Astrocyte of the cerebellum (primary cell): ENCODE measurements at regions not wholly inside any gene's neighbourhood (a gene's known extent, or its start where the extent isn't known, plus 50 kb on each side); places are given as distances from the start of the nearest gene placed in this dataset.

Experiments used
- DNase-seq: peaks from one replicate; pipeline ENCODE4 v3.0.0-alpha.2; 2011; ENCODE audit warnings: low read depth
- H3K4me3 ChIP-seq: 2 replicates; pipeline ENCODE4 v1.5.1; 2011; ENCODE audit warnings: mild to moderate bottlenecking, low read depth, low read length, moderate library complexity
- in situ Hi-C: cut with HindIII; loops from 2 replicates; pipeline ENCODE4 v1.10.0; 2017; ENCODE audit warnings: low sequenced_read_pairs
- TF ChIP-seq, protein P1 (sequence below): IDR thresholded peaks from 2 replicates; pipeline ENCODE4 v1.5.1; 2012; ENCODE audit warnings: low read length, low read depth, moderate library complexity, mild to moderate bottlenecking; ENCODE audit errors: missing control alignments

DNA sequence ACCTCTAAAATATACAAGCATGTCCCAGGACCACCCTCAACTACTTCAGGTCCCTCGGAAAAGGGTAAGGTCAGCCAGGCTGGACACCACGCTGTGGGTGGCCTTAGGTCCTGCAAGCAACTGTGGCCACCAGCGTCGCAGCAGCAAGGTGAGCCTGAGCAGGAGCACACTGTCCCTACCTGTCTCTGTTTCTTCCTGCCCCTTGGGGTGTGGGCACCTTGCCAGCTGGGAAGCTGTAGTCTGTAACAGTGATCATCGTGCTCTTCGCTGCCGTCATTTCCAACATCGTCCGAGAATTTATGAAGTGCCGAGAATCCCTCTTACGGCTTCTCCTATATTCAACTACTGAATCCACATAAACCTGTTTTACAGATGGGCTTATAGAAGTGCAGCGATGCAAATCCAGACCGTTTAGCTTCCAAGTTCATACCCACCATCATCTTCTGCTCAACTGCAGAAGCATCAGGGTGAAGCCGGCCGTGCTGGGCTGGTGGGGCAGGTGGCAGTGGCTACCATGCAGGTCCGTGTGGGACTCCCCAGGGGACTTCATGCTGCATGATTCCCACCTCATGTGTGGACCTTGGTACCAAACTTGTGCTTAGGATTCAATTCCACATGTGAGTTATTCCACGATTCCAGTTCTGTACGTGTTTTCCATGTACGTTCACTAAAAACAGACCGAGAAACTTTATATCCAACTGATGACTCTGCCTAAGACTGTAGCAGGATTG, 361.3 kb upstream of the SFSWAP start:
- no peak overlapping the region for H3K4me3 ChIP-seq
- no peak for DNase-seq
- in situ Hi-C loops: loop anchor here (10.0 kb wide), 1 partner anchor 105 kb away; no protein-coding TSS in a partner anchor
- TF ChIP-seq, protein P1, sequence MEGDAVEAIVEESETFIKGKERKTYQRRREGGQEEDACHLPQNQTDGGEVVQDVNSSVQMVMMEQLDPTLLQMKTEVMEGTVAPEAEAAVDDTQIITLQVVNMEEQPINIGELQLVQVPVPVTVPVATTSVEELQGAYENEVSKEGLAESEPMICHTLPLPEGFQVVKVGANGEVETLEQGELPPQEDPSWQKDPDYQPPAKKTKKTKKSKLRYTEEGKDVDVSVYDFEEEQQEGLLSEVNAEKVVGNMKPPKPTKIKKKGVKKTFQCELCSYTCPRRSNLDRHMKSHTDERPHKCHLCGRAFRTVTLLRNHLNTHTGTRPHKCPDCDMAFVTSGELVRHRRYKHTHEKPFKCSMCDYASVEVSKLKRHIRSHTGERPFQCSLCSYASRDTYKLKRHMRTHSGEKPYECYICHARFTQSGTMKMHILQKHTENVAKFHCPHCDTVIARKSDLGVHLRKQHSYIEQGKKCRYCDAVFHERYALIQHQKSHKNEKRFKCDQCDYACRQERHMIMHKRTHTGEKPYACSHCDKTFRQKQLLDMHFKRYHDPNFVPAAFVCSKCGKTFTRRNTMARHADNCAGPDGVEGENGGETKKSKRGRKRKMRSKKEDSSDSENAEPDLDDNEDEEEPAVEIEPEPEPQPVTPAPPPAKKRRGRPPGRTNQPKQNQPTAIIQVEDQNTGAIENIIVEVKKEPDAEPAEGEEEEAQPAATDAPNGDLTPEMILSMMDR: no peak

DNA sequence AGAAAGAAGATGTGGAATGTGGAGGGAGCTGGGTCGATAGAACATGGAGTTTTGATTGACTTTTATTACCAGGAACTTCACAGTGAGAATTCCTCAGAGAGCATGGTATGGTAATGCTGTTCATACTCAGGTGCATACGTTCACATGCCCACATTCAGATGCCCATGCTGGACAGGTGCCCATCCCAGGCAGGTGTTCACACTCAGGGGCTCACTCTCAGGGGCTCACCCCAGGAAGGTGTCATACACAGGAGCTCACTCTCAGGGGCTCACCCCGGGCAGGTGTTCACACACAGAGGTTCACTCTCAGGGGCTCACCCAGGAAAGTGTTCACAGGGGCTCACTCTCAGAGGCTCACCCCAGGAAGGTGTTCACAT, 360.0 kb upstream of the SFSWAP start:
- TF ChIP-seq, protein P1: no peak
- no peak for DNase-seq
- H3K4me3 ChIP-seq: no peak overlapping the region
- in situ Hi-C loops: loop anchor here (10.0 kb wide), 1 partner anchor 106 kb away; no protein-coding TSS in a partner anchor

DNA sequence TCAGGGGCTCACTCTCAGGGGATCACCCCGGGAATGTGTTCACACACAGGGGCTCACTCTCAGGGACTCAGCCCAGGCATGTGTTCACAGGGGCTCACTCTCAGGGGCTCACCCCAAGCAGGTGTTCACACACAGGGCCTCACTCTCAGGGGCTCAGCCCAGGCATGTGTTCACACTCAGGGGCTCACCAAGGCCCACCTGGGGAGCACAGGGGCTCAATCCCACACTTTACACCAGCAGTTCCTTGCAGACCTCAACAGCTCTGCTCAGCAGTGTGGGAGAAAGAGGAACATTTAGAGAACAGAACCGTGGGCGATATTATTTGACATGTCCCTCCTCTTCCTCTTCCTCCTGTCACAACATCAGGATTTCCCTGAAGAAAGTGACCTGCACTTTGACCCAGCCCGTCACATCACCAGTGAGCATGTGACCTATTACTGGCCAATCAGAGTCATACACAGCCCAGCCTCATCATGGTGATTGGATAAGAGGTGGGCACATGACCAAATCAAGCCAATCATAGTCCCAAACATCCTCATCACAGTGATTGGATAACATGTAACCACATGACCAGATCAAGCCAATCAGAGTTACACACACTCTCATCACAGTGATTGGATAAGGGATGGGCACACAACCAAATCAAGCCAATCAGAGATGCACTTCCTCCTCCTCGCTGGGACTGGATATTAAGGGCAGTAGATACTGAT, 359.4 kb upstream of the SFSWAP start:
- TF ChIP-seq, protein P1: no peak
- in situ Hi-C loops: loop anchor here (10.0 kb wide), 1 partner anchor 107 kb away; no protein-coding TSS in a partner anchor
- no peak for DNase-seq
- H3K4me3 ChIP-seq: no peak overlapping the region

DNA sequence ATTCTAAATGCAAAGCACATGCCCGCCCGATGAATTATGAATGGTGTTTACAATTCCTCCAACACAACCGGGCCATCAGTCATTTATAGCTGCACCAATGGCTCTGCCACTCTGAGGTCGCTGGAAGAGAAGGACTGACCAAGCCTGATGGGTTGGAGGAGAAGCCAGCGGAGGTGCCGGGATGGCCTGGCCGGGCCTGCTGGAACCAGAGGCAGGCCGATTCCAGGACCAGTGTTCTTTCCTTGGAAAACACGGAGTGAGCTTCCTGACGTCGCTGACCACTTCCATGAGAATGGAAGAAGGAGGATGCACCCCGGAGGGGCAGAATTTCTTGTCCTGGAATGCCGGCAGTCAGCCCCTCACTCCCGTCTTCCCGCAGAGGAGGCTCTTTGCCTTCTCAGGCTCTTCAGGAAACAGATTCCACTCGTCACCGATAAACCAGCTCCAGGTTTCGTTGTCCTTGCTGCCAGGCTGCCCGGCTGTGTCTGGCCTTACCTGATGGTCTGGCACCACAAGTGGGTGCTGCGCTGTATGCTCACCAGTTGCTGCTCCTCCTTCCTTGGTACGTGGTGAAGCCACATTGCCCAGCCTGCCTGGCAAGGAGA, 358.5 kb upstream of the SFSWAP start:
- in situ Hi-C loops: loop anchor here (10.0 kb wide), 1 partner anchor 108 kb away; no protein-coding TSS in a partner anchor
- TF ChIP-seq, protein P1: no peak
- H3K4me3 ChIP-seq: no peak overlapping the region
- no peak for DNase-seq

DNA sequence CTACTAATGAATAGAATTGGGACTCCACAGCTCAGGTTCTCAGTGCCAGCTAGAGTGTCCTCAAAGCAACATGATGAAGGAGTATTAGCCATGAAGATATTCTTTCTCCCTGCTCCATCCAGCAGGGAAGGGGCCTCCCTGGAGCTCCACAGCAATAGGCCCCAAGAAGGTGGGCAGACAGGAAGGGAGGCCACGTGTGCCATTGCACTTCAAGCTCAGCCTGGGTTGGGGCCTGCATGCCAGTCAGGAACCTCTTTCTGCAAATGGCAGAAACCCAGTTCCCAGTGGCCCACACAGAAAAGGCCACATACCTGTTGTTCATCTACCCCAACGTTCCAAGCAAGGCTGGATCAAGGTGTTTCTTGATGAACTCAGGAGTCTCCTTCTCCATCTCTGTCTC, 357.5 kb upstream of the SFSWAP start:
- no peak for DNase-seq
- in situ Hi-C loops: loop anchor here (10.0 kb wide), 1 partner anchor 109 kb away; no protein-coding TSS in a partner anchor
- TF ChIP-seq, protein P1: no peak
- no peak overlapping the region for H3K4me3 ChIP-seq

DNA sequence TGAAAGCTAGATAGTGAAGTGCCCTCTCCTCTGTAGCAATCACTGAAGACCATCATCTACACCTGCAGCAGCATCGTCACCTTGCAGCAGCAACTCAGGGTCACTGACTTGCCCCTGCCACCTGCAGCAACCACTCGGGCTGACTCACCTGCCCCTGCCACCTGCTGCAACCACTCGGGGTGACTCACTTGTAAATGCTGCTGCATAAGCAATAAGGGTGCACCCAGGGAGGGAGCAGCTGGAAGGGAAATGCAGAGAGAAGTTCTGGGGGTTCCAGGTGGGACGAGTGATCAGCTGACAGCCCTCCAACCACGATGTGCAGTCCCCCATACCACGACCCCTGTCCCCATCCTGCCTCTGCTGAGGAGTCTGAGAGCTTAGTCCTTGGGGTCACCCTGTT, 357.1 kb upstream of the SFSWAP start:
- in situ Hi-C loops: loop anchor here (10.0 kb wide), 1 partner anchor 109 kb away; no protein-coding TSS in a partner anchor
- no peak overlapping the region for H3K4me3 ChIP-seq
- TF ChIP-seq, protein P1: no peak
- no peak for DNase-seq
